ENCODE measurements at regions not wholly inside any gene's neighbourhood (a gene's known extent, or its start where the extent isn't known, plus 50 kb on each side); places are given as distances from the start of the nearest gene placed in this dataset.

DNA sequence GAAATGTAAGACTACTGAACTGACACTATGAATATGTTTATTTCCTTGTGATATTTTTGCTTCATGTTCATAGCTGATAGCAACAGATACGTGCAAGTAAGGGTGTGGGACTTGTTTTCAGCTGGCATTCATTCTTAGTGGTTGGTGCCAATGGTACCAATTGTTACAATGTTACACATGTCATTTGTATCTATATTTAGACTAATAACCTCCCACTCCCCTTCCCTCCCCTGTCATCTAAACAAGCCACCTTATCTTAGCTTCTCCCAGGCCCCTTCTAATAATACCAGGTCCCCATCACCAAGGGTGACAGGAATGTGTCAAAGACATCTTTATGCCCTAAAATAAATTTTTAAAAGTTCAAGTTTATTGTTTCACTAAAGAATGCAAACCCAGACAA is 294.7 kb upstream of the FAM98A start:
- ATAC-seq (ENCODE audit: insufficient read depth, low FRiP score) (no peak), DNase-seq (no peak)
- TF ChIP-seq CTCF (IDR thresholded peaks at IDR 0.05; ENCODE audit: control extremely low read depth, extremely low read depth) = no peak
- H3K36me3 ChIP-seq (ENCODE audit: control insufficient read depth in 4 of 4, insufficient read depth in 4 of 4, low read length in 4 of 4) = no peaks in the 10 kb centered on the region
- WGBS, 2 donors = 48 to 58% methylated on average over 1 of the region's 1 CpG
- H3K9ac ChIP-seq (ENCODE audit: insufficient read depth in 1 of 2, low read length in 2 of 2) = no peak overlapping the region
- no peak overlapping the region for H3K27ac ChIP-seq (ENCODE audit: low read depth in 1 of 2, low read length in 1 of 2)
- peaks cover 0 to 5% (median under 1%) of the 10 kb centered on the region in 4 donors for H3K9me3 ChIP-seq (ENCODE audit: control insufficient read depth in 4 of 4, insufficient read depth in 3 of 4, low read length in 3 of 4)
- H3K4me3 ChIP-seq = no peak overlapping the region
- peaks cover 0 to 8% (median 0%) of the 10 kb centered on the region in 5 donors for H3K4me1 ChIP-seq (ENCODE audit: control insufficient read depth in 5 of 5, insufficient read depth in 5 of 5, low read length in 5 of 5)
- H3K27me3 ChIP-seq (ENCODE audit: control insufficient read depth in 3 of 3, insufficient read depth in 3 of 3, low read length in 2 of 3) = no peaks in the 10 kb centered on the region

DNA sequence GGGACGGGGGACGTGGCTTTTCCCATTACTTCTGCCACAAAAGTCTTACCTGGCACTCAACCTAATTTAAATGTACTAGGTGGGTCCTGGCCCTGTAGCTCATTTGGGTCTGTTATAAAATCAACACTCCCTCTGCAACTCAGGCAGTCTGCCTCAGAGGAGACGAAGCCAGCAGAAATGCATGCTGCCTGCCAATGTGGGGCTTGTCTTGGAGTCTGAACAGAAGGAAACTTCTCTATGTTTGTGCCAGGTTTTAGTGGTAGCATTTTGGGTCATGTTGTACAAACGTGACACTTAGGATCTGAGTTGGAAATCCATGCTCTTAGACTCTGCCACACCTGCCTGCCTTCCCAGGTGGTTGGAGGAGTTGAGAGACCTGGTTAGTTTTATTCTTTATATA is 292.5 kb upstream of the FAM98A start:
- H3K27me3 ChIP-seq (ENCODE audit: control insufficient read depth in 3 of 3, insufficient read depth in 3 of 3, low read length in 2 of 3) = no peaks in the 10 kb centered on the region
- ATAC-seq (ENCODE audit: insufficient read depth, low FRiP score) (no peak), DNase-seq (peak; percentile 29 to 75 (median 62))
- H3K4me1 ChIP-seq (ENCODE audit: control insufficient read depth in 5 of 5, insufficient read depth in 5 of 5, low read length in 5 of 5) = peaks cover 0 to 8% (median 0%) of the 10 kb centered on the region in 5 donors
- H3K4me3 ChIP-seq = no peak overlapping the region
- H3K9me3 ChIP-seq (ENCODE audit: control insufficient read depth in 4 of 4, insufficient read depth in 3 of 4, low read length in 3 of 4) = peaks cover 0 to 5% (median 0%) of the 10 kb centered on the region in 4 donors
- no peak overlapping the region for H3K27ac ChIP-seq (ENCODE audit: low read depth in 1 of 2, low read length in 1 of 2)
- H3K9ac ChIP-seq (ENCODE audit: insufficient read depth in 1 of 2, low read length in 2 of 2) = no peak overlapping the region
- TF ChIP-seq CTCF (IDR thresholded peaks at IDR 0.05; ENCODE audit: control extremely low read depth, extremely low read depth) = no peak
- 30 to 40% methylated on average over 4 of the region's 4 CpGs for WGBS, 2 donors
- H3K36me3 ChIP-seq (ENCODE audit: control insufficient read depth in 4 of 4, insufficient read depth in 4 of 4, low read length in 4 of 4) = no peaks in the 10 kb centered on the region

- Histone ChIP-seq H3K9me3 (ENCODE audit: control insufficient read depth in 4 of 4, insufficient read depth in 3 of 4, low read length in 3 of 4) (peaks cover 0 to 5% (median 0%) of the 10 kb centered on the region in 4 donors), H3K4me1 (ENCODE audit: control insufficient read depth in 5 of 5, insufficient read depth in 5 of 5, low read length in 5 of 5) (peaks cover 0 to 8% (median 0%) of the 10 kb centered on the region in 5 donors), H3K27ac (ENCODE audit: low read depth in 1 of 2, low read length in 1 of 2) (no peak overlapping the region), H3K9ac (ENCODE audit: insufficient read depth in 1 of 2, low read length in 2 of 2) (no peak overlapping the region), H3K27me3 (ENCODE audit: control insufficient read depth in 3 of 3, insufficient read depth in 3 of 3, low read length in 2 of 3) (no peaks in the 10 kb centered on the region), H3K4me3 (no peak overlapping the region), H3K36me3 (ENCODE audit: control insufficient read depth in 4 of 4, insufficient read depth in 4 of 4, low read length in 4 of 4) (no peaks in the 10 kb centered on the region)
- no peak for DNase-seq
- no peak for ATAC-seq (ENCODE audit: insufficient read depth, low FRiP score)
- no peak for TF ChIP-seq CTCF (IDR thresholded peaks at IDR 0.05; ENCODE audit: control extremely low read depth, extremely low read depth)
- 96 to 98% methylated on average over 6 of the region's 6 CpGs for WGBS, 2 donors
Measured at GRCh38 chr2:33890686-33891085, 291.6 kb upstream of the FAM98A start.

Measured in lung (tissue), 11 donors.